Stimulated activated naive CD8-positive, alpha-beta T cell treated with anti-CD3 and anti-CD28 coated beads, Interleukin-15, Interleukin-2, amounts not matched to agents 100 ng/mL and 50 ng/mL, for 24 hours (primary cell): ENCODE measurements at regions not wholly inside any gene's neighbourhood (a gene's known extent, or its start where the extent isn't known, plus 50 kb on each side); places are given as distances from the start of the nearest gene placed in this dataset.

ENCODE experiments used
- H3K27ac Mint-ChIP-seq: one replicate; pipeline ENCODE4 v1.8.0; 2021; ENCODE audit warnings: mild to moderate bottlenecking, mixed read lengths
- H3K27me3 Mint-ChIP-seq: one replicate; pipeline ENCODE4 v1.8.0; 2021; ENCODE audit warnings: mixed read lengths
- H3K36me3 Mint-ChIP-seq: one replicate; pipeline ENCODE4 v1.8.0; 2021; ENCODE audit warnings: low read depth, mixed read lengths
- H3K4me1 Mint-ChIP-seq: one replicate; pipeline ENCODE4 v1.8.0; 2021; ENCODE audit warnings: low read depth, mixed read lengths
- H3K4me3 Mint-ChIP-seq: one replicate; pipeline ENCODE4 v1.8.0; 2021; ENCODE audit warnings: mild to moderate bottlenecking, mixed read lengths
- H3K9me3 Mint-ChIP-seq: one replicate; pipeline ENCODE4 v1.8.0; 2021; ENCODE audit warnings: mixed read lengths

- no peaks in the 10 kb centered on the region for H3K36me3 Mint-ChIP-seq
- no peak overlapping the region for H3K4me3 Mint-ChIP-seq
- no peaks in the 10 kb centered on the region for H3K4me1 Mint-ChIP-seq
- H3K9me3 Mint-ChIP-seq: peaks cover 11% of the 10 kb centered on the region
- no peaks in the 10 kb centered on the region for H3K27me3 Mint-ChIP-seq
- no peak overlapping the region for H3K27ac Mint-ChIP-seq
Observed at GRCh38 chr18:41613003-41613609, 341.9 kb upstream of the PIK3C3 start.

GRCh38 chr18:41604964-41605363 is 350.1 kb upstream of the PIK3C3 start:
- Mint-ChIP-seq H3K36me3 (no peaks in the 10 kb centered on the region), H3K27ac (no peak overlapping the region), H3K27me3 (no peaks in the 10 kb centered on the region), H3K4me3 (no peak overlapping the region), H3K9me3 (peaks cover 19% of the 10 kb centered on the region), H3K4me1 (no peaks in the 10 kb centered on the region)

DNA sequence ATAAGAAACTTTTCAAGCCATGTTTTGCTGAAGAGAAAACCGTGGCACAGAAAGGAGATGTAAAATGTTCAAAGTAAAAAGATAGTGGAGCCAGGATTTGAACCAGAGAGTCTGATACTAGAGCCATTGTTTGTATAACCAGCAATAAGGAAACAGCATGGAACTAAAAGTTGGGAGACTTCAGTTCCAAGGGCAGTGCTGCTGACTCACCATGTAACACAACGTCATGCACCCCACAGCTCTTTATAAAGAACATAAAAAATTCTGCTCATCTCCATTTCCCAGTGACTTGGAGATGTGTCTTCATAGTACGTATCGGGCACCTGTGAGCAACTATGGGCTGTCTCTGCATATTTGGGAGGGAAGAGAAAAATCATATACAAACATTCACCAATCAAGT is 353.0 kb upstream of the PIK3C3 start:
- Mint-ChIP-seq H3K27ac (no peak overlapping the region), H3K4me1 (no peaks in the 10 kb centered on the region), H3K9me3 (peaks cover 6% of the 10 kb centered on the region), H3K36me3 (no peaks in the 10 kb centered on the region), H3K27me3 (no peaks in the 10 kb centered on the region), H3K4me3 (no peak overlapping the region)

DNA sequence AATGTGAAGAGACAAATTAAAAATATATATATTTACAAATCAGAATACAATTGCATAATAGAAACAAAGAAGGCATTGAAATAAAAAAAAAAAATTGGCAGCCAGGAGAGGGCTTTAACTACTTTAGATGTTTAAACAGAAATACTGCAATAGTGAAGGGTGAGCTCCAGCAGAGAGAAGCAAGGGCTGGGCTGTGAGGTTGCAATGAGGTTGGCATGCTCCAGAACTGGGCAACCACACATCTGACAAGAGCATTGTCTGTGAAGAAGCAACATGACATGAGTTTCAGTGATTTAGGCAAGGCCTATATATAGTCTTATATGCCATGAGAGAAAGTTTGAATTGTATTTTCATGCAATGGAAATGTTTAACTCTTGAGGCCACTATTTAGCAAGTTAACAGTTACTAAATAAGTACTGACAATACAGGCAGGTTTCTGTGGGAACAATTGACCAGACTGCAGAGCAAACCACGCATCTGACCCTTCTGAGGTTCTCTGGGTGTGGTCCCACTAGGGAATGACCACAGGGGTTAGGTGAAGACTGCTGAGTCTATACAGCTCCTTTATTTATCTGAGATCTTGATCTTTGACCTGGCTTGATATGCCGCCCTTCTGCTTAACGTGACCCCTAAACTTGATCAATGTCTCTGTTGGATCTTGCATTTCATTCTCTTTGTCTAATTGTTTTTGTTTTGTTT is 354.2 kb upstream of the PIK3C3 start:
- Mint-ChIP-seq H3K4me3 (no peak overlapping the region), H3K9me3 (peaks cover 3% of the 10 kb centered on the region), H3K4me1 (no peaks in the 10 kb centered on the region), H3K27me3 (no peaks in the 10 kb centered on the region), H3K36me3 (no peaks in the 10 kb centered on the region), H3K27ac (no peak overlapping the region)

GRCh38 chr18:41599466-41599865 is 355.6 kb upstream of the PIK3C3 start:
- no peaks in the 10 kb centered on the region for H3K27me3 Mint-ChIP-seq
- no peaks in the 10 kb centered on the region for H3K36me3 Mint-ChIP-seq
- peaks cover 3% of the 10 kb centered on the region for H3K9me3 Mint-ChIP-seq
- no peak overlapping the region for H3K27ac Mint-ChIP-seq
- no peak overlapping the region for H3K4me3 Mint-ChIP-seq
- H3K4me1 Mint-ChIP-seq: no peaks in the 10 kb centered on the region

DNA sequence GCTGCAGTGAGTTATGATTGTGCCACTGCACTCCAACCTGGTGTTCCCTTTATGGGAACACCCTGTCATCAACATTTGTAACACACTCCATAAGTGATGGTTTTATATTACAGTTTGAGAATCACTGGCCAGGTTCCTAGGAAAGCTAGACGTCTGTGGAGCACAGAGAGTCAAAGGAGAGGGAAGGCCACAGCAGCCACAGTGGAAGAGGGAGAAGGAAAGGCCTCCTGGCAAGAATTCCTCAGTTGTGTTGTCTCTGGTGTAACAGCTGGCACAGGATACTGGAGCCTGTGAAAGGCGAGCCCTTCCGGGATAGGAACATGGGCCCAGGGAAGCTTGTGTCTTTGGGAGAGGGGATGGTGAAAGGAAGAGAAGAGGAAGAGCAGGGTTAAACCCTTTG is 360.5 kb upstream of the PIK3C3 start:
- H3K9me3 Mint-ChIP-seq: no peaks in the 10 kb centered on the region
- no peak overlapping the region for H3K27ac Mint-ChIP-seq
- H3K4me3 Mint-ChIP-seq: no peak overlapping the region
- H3K4me1 Mint-ChIP-seq: no peaks in the 10 kb centered on the region
- H3K27me3 Mint-ChIP-seq: no peaks in the 10 kb centered on the region
- H3K36me3 Mint-ChIP-seq: no peaks in the 10 kb centered on the region

DNA sequence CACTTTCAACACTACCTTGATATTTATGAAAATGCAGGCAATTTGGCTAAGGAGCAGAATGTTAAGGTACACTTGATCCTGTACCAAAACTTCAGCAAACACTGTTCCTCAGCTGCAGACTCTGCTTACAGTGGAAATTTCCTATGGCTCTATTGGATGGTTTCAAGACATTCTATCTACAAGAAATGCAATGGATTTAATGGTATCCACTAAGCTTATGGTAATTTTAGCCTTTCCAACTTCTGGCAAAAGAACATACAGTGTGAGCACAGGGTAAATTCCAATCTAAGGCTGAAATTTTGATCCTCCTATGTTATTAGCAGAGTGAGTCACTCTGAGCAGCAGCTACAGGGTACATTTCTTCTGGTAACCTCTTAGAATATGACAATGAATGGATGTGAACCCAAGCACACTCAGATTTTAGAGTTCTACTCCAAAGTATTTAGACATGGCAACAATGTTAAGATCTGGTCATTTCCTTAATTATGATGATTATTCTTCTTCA is 361.8 kb upstream of the PIK3C3 start:
- Mint-ChIP-seq H3K27ac (no peak overlapping the region), H3K27me3 (no peaks in the 10 kb centered on the region), H3K36me3 (no peaks in the 10 kb centered on the region), H3K4me3 (no peak overlapping the region), H3K4me1 (no peaks in the 10 kb centered on the region), H3K9me3 (no peaks in the 10 kb centered on the region)

- no peaks in the 10 kb centered on the region for H3K27me3 Mint-ChIP-seq
- H3K4me1 Mint-ChIP-seq: no peaks in the 10 kb centered on the region
- no peaks in the 10 kb centered on the region for H3K36me3 Mint-ChIP-seq
- H3K4me3 Mint-ChIP-seq: no peak overlapping the region
- H3K27ac Mint-ChIP-seq: no peak overlapping the region
- no peaks in the 10 kb centered on the region for H3K9me3 Mint-ChIP-seq
Observed at GRCh38 chr18:41587976-41588375, 367.1 kb upstream of the PIK3C3 start.

DNA sequence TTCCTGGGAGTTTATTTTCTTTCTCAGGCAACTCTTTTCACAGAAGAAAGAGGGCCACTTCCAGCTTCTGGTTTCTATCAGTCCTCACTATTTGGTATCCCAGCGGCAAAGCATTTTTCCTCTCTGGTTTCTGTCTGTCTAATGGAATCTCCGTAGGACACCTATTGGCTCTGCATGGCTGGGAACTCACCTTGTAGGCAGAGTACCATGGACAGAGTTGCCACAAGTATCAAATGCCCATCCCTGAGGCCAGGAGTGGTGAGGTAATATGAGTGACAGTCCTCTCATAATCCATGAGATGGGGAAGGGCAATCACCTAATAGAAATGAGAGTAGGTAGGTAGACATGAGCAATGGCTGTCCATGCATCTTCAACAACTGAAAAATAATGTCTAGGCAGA is 369.5 kb upstream of the PIK3C3 start:
- Mint-ChIP-seq H3K27ac (no peak overlapping the region), H3K9me3 (no peaks in the 10 kb centered on the region), H3K4me3 (no peak overlapping the region), H3K4me1 (no peaks in the 10 kb centered on the region), H3K27me3 (no peaks in the 10 kb centered on the region), H3K36me3 (no peaks in the 10 kb centered on the region)

- H3K9me3 Mint-ChIP-seq: peaks cover 7% of the 10 kb centered on the region
- no peak overlapping the region for H3K4me3 Mint-ChIP-seq
- H3K4me1 Mint-ChIP-seq: no peaks in the 10 kb centered on the region
- H3K27me3 Mint-ChIP-seq: no peaks in the 10 kb centered on the region
- H3K27ac Mint-ChIP-seq: no peak overlapping the region
- H3K36me3 Mint-ChIP-seq: no peaks in the 10 kb centered on the region
Observed at GRCh38 chr18:41579185-41579584, 375.8 kb upstream of the PIK3C3 start.

DNA sequence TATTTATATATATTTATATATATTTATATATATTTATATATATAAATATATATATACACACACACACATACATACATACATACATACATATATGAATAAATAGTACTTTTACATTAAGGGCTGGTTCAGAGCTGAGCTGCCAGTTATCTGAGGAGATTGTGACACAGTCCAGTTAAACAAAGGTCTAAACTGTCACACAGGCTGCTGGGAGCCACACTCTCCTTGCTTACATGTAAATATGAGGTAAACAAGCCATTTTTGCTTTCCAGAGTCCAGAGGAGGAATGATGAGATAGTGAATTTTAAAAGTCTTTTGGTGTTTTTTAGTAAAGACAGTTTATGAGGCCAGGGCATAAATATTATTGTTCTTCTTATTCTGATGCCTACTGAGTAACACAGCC is 377.5 kb upstream of the PIK3C3 start:
- H3K27ac Mint-ChIP-seq: no peak overlapping the region
- H3K9me3 Mint-ChIP-seq: peaks cover 7% of the 10 kb centered on the region
- no peaks in the 10 kb centered on the region for H3K4me1 Mint-ChIP-seq
- no peaks in the 10 kb centered on the region for H3K27me3 Mint-ChIP-seq
- no peaks in the 10 kb centered on the region for H3K36me3 Mint-ChIP-seq
- no peak overlapping the region for H3K4me3 Mint-ChIP-seq

GRCh38 chr18:41576643-41577042 is 378.4 kb upstream of the PIK3C3 start:
- H3K9me3 Mint-ChIP-seq: peaks cover 7% of the 10 kb centered on the region
- H3K27ac Mint-ChIP-seq: no peak overlapping the region
- no peaks in the 10 kb centered on the region for H3K4me1 Mint-ChIP-seq
- no peaks in the 10 kb centered on the region for H3K36me3 Mint-ChIP-seq
- H3K27me3 Mint-ChIP-seq: no peaks in the 10 kb centered on the region
- no peak overlapping the region for H3K4me3 Mint-ChIP-seq

DNA sequence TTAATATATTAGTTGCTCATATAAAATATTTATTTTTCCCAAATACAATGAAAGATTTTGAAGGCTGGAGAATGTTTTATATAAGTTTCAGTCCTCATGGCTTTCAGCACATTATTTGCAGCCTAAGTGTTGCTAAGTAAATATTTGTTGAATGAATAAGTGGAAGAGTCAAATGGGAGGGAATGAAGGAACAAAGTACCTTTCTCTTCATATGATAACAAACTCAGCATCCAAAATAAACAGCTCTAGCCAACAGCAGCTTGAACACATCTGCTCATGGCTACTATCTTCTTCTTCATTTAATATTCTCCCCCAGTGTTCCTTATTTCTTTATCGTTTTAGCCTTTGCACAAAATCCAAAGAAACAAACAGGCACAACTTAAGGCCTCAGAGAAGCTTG is 385.2 kb upstream of the PIK3C3 start:
- Mint-ChIP-seq H3K36me3 (no peaks in the 10 kb centered on the region), H3K4me3 (no peak overlapping the region), H3K4me1 (no peaks in the 10 kb centered on the region), H3K9me3 (no peaks in the 10 kb centered on the region), H3K27ac (no peak overlapping the region), H3K27me3 (no peaks in the 10 kb centered on the region)

GRCh38 chr18:41561961-41562360 is 393.1 kb upstream of the PIK3C3 start:
- H3K27ac Mint-ChIP-seq: no peak overlapping the region
- no peak overlapping the region for H3K4me3 Mint-ChIP-seq
- H3K27me3 Mint-ChIP-seq: no peaks in the 10 kb centered on the region
- no peaks in the 10 kb centered on the region for H3K4me1 Mint-ChIP-seq
- H3K36me3 Mint-ChIP-seq: no peaks in the 10 kb centered on the region
- no peaks in the 10 kb centered on the region for H3K9me3 Mint-ChIP-seq

DNA sequence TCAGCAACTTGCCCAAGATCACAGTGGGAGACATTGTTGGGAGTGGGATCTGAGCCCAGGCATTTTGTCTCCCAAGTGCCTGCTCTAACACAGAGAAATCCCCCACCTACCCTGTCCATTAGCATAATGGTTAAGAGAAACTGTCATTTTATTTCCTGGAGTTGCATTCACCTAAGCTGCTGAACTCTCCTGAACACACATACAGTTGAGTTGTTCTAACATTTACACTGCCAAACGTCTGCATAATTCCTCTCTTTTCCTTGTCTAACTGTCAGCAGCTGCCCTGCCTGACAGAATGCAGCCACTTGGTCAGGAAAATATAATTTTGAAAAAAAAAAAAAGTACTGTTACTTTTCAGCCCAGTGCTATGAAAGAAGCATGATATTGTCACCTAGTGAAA is 396.3 kb upstream of the PIK3C3 start:
- H3K4me1 Mint-ChIP-seq: no peaks in the 10 kb centered on the region
- no peaks in the 10 kb centered on the region for H3K36me3 Mint-ChIP-seq
- no peak overlapping the region for H3K27ac Mint-ChIP-seq
- H3K9me3 Mint-ChIP-seq: no peaks in the 10 kb centered on the region
- H3K27me3 Mint-ChIP-seq: no peaks in the 10 kb centered on the region
- no peak overlapping the region for H3K4me3 Mint-ChIP-seq

GRCh38 chr18:41553716-41554115 is 401.3 kb upstream of the PIK3C3 start:
- Mint-ChIP-seq H3K27me3 (no peaks in the 10 kb centered on the region), H3K27ac (no peak overlapping the region), H3K36me3 (no peaks in the 10 kb centered on the region), H3K9me3 (no peaks in the 10 kb centered on the region), H3K4me1 (no peaks in the 10 kb centered on the region), H3K4me3 (no peak overlapping the region)
